SU-DHL-6 (cell line): ENCODE measurements at regions not wholly inside any gene's neighbourhood (a gene's known extent, or its start where the extent isn't known, plus 50 kb on each side); places are given as distances from the start of the nearest gene placed in this dataset.

Source experiments
- H2AFZ ChIP-seq: fragments of 200-600 bp; sonication (generic); 2 replicates; pipeline ENCODE4 v1.6.1; 2014; ENCODE audit warnings: low read depth, mild to moderate bottlenecking, moderate library complexity, mixed read lengths, antibody characterized with exemption, low read length; ENCODE audit not compliant: severe bottlenecking
- H3F3A ChIP-seq: fragments of 200-600 bp; shearing (Covaris generic); 2 replicates; pipeline ENCODE4 v1.6.0; 2016; ENCODE audit warnings: antibody characterized with exemption, mild to moderate bottlenecking; ENCODE audit not compliant: insufficient read depth
- H3K27ac ChIP-seq: fragments of 200-600 bp; sonication (generic); 2 replicates; pipeline ENCODE4 v1.5.1; 2016; ENCODE audit warnings: low read depth, mild to moderate bottlenecking, low read length, moderate library complexity, mixed read lengths
- H3K27me3 ChIP-seq: fragments of 200-600 bp; sonication (generic), shearing (Covaris generic); 2 replicates; pipeline ENCODE4 v1.6.0; 2014; ENCODE audit warnings: mild to moderate bottlenecking, low read length
- H3K36me3 ChIP-seq: fragments of 200-600 bp; sonication (generic); 2 replicates; pipeline ENCODE4 v1.6.1; 2014; ENCODE audit warnings: mild to moderate bottlenecking, low read length, mixed read lengths
- H3K4me2 ChIP-seq: fragments of 300-600, 200-600 bp; shearing (Covaris generic), sonication (generic); 2 replicates; pipeline ENCODE4 v1.6.0; 2014; ENCODE audit warnings: low read length, low read depth, mild to moderate bottlenecking; ENCODE audit not compliant: poor library complexity, severe bottlenecking
- H3K4me3 ChIP-seq: fragments of 200-600 bp; sonication (generic); 2 replicates; pipeline ENCODE4 v1.5.1; 2014; ENCODE audit warnings: antibody characterized with exemption, low read length, mild to moderate bottlenecking, mixed read lengths; ENCODE audit not compliant: insufficient read depth, poor library complexity, severe bottlenecking
- H3K79me2 ChIP-seq: fragments of 200-600 bp; sonication (generic); 2 replicates; pipeline ENCODE4 v1.6.1; 2014; ENCODE audit warnings: mild to moderate bottlenecking, low read length, moderate library complexity; ENCODE audit not compliant: insufficient read depth
- H3K9ac ChIP-seq: fragments of 200-600 bp; sonication (generic); 2 replicates; pipeline ENCODE4 v1.7.0; 2014; ENCODE audit warnings: mild to moderate bottlenecking, low read length
- H3K9me2 ChIP-seq: fragments of 200-600 bp; sonication (generic); replicated peaks from 2 replicates; pipeline ENCODE4 v1.6.1; 2014; ENCODE audit warnings: low read length; ENCODE audit not compliant: insufficient read depth
- H3K9me3 ChIP-seq: fragments of 200-600 bp; sonication (generic); 2 replicates; pipeline ENCODE4 v1.6.1; 2014; ENCODE audit warnings: low read length, mixed read lengths; ENCODE audit not compliant: insufficient read depth
- H4K20me1 ChIP-seq: fragments of 200-600 bp; sonication (generic); 2 replicates; pipeline ENCODE4 v1.6.1; 2014; ENCODE audit warnings: low read depth, mild to moderate bottlenecking, antibody characterized with exemption, low read length, moderate library complexity, mixed read lengths
- EZH2phosphoT487 ChIP-seq: fragments of 200-600 bp; sonication (generic), shearing (Covaris generic); conservative IDR thresholded peaks from 2 replicates; pipeline ENCODE4 v1.6.1; 2018; ENCODE audit warnings: mild to moderate bottlenecking, antibody characterized with exemption, low read length, moderate library complexity, mixed read lengths
- TF ChIP-seq, protein P1 (sequence below): fragments of 200-600 bp; sonication (generic); IDR thresholded peaks from one replicate; pipeline ENCODE4 v1.5.1; 2017; ENCODE audit warnings: antibody characterized with exemption, mild to moderate bottlenecking, low read length, moderate library complexity; ENCODE audit not compliant: insufficient read depth, poor library complexity, severe bottlenecking

DNA sequence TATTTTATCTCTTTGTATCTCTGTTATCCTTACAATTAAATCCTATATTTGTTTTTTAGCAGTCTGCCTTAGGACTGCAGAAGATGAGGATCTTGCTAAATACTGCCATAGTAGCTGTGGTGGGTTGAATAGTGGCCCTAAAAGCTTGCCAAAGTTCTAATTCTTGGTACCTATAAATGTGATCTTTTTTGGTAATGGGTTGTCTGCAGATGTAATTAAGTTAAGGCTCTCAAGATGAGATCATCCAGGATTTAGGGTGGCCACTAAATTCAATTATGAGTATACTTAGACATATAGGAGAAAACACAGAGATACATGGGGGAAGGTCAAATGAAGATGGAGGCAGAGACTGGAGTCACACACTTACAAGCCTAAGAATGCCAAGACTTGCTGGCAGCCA is 1753.7 kb downstream of the RPA4 start:
- Histone ChIP-seq H3K79me2 (no peaks in the 10 kb centered on the region), H3K27me3 (no peaks in the 10 kb centered on the region), H3K27ac (no peak overlapping the region), H2AFZ (no peak overlapping the region), H3K4me2 (no peak overlapping the region), H3K9me3 (no peaks in the 10 kb centered on the region), H4K20me1 (no peaks in the 10 kb centered on the region), H3K9me2 (no peaks in the 10 kb centered on the region), H3K4me3 (no peak overlapping the region), H3K36me3 (no peaks in the 10 kb centered on the region), H3F3A (no peaks in the 10 kb centered on the region), H3K9ac (no peak overlapping the region)
- TF ChIP-seq, protein P1, sequence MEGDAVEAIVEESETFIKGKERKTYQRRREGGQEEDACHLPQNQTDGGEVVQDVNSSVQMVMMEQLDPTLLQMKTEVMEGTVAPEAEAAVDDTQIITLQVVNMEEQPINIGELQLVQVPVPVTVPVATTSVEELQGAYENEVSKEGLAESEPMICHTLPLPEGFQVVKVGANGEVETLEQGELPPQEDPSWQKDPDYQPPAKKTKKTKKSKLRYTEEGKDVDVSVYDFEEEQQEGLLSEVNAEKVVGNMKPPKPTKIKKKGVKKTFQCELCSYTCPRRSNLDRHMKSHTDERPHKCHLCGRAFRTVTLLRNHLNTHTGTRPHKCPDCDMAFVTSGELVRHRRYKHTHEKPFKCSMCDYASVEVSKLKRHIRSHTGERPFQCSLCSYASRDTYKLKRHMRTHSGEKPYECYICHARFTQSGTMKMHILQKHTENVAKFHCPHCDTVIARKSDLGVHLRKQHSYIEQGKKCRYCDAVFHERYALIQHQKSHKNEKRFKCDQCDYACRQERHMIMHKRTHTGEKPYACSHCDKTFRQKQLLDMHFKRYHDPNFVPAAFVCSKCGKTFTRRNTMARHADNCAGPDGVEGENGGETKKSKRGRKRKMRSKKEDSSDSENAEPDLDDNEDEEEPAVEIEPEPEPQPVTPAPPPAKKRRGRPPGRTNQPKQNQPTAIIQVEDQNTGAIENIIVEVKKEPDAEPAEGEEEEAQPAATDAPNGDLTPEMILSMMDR: no peak
- no peak for TF ChIP-seq EZH2phosphoT487

DNA sequence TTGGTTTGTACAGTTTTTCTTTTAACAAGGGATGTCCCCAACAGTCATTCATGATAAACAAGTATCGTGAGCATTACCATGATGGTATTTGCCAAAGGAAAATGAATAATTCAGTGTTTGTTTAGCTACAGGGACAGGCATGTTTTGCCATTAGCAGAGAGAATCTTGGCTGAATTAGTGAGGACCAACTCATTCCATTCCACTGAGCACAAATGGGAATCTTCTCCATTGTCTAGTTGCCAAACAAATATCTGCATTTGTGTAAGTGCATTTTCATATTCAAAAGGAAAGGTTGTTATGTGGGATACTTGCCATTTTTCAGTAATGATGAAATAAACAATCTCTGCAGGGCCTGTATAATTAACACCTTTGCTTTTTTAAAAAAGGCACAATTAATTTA is 1762.6 kb downstream of the RPA4 start:
- no peaks in the 10 kb centered on the region for H3K9me2 ChIP-seq
- H2AFZ ChIP-seq: no peak overlapping the region
- H3K9me3 ChIP-seq: no peaks in the 10 kb centered on the region
- no peaks in the 10 kb centered on the region for H3K36me3 ChIP-seq
- no peaks in the 10 kb centered on the region for H4K20me1 ChIP-seq
- no peak overlapping the region for H3K9ac ChIP-seq
- TF ChIP-seq, protein P1: no peak
- no peak for TF ChIP-seq EZH2phosphoT487
- H3K4me3 ChIP-seq: no peak overlapping the region
- H3K27ac ChIP-seq: no peak overlapping the region
- no peaks in the 10 kb centered on the region for H3F3A ChIP-seq
- H3K79me2 ChIP-seq: no peaks in the 10 kb centered on the region
- no peaks in the 10 kb centered on the region for H3K27me3 ChIP-seq
- no peak overlapping the region for H3K4me2 ChIP-seq

DNA sequence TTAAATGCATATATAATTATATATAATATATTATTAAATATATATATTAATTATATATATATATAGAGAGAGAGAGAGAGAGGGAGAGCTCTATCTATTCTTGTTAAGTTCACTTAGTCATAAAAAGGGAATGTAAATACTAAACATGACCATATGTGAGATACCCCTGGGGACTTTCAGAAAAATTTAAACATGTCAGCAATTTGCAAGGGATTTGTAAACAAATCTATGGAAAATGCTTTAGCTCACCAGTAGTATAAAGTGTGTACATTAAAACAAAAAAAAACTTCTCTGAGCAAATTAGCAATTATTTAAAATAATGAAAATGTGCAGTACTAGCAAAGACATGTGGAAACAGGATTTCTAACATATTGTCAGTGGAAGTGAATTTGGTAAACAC is 1755.5 kb downstream of the PCDH19 start:
- Histone ChIP-seq H3K79me2 (no peaks in the 10 kb centered on the region), H3K27me3 (no peaks in the 10 kb centered on the region), H3K4me2 (no peak overlapping the region), H3K27ac (no peak overlapping the region), H3K4me3 (no peak overlapping the region), H3K36me3 (no peaks in the 10 kb centered on the region), H3K9me2 (no peaks in the 10 kb centered on the region), H4K20me1 (no peaks in the 10 kb centered on the region), H3K9me3 (no peaks in the 10 kb centered on the region), H3F3A (no peaks in the 10 kb centered on the region), H2AFZ (no peak overlapping the region), H3K9ac (no peak overlapping the region)
- TF ChIP-seq, protein P1: no peak
- no peak for TF ChIP-seq EZH2phosphoT487
